ACC112 (cell line): ENCODE measurements at regions not wholly inside any gene's neighbourhood (a gene's known extent, or its start where the extent isn't known, plus 50 kb on each side); places are given as distances from the start of the nearest gene placed in this dataset.

Experiments used
- H2AFZ ChIP-seq: fragments of 200-600 bp; sonication (generic); one replicate; pipeline ENCODE4 v1.6.0; 2017; ENCODE audit warnings: antibody characterized with exemption, low read length; ENCODE audit not compliant: unreplicated experiment
- H3K27ac ChIP-seq: fragments of 200-600 bp; sonication (generic); 2 replicates; pipeline ENCODE4 v1.5.1; 2014; ENCODE audit warnings: low read depth, mild to moderate bottlenecking, antibody characterized with exemption, low read length, moderate library complexity
- H3K27me3 ChIP-seq: fragments of 200-600 bp; sonication (generic); 2 replicates; pipeline ENCODE4 v1.6.1; 2014; ENCODE audit warnings: mild to moderate bottlenecking, antibody characterized with exemption, low read length, moderate library complexity, mixed read lengths; ENCODE audit not compliant: insufficient read depth
- H3K36me3 ChIP-seq: fragments of 200-600 bp; sonication (generic); 2 replicates; pipeline ENCODE4 v1.6.1; 2016; ENCODE audit warnings: mild to moderate bottlenecking, antibody characterized with exemption, low read length, moderate library complexity, mixed read lengths; ENCODE audit not compliant: insufficient read depth
- H3K4me1 ChIP-seq: fragments of 200-600 bp; sonication (generic); one replicate; pipeline ENCODE4 v1.6.1; 2016; ENCODE audit warnings: low read length, mixed read lengths; ENCODE audit not compliant: insufficient read depth, unreplicated experiment, control insufficient read depth
- H3K4me3 ChIP-seq: fragments of 200-600 bp; sonication (generic); 2 replicates; pipeline ENCODE4 v1.5.1; 2014; ENCODE audit warnings: mild to moderate bottlenecking, low read depth, low read length
- H3K79me2 ChIP-seq: fragments of 200-600 bp; sonication (generic); one replicate; pipeline ENCODE4 v1.6.0; 2016; ENCODE audit warnings: low read length; ENCODE audit not compliant: control insufficient read depth, unreplicated experiment, insufficient read depth

DNA sequence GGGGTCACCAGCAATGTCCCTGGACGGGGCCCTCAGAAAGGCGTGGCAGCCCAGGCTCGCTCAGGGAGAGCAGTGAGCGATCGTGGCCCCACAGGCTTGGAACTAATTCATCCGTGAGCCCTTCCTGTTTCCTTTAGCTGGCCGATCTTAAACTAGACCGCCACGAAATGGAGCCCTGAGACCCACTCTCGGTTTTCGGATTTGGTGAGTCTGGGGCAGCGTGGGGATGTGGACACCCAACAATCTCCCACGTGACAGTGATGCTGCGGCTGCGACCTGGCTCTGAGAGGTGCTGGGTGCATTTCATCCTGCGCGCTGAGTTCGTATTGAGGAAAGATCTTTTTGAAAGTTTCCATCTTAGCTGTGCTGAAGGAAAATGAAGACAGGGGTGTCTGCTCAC, 501.3 kb upstream of the B3GAT1 start:
- Histone ChIP-seq H2AFZ (no peak overlapping the region), H3K4me1 (no peaks in the 10 kb centered on the region), H3K27ac (no peak overlapping the region), H3K4me3 (no peak overlapping the region), H3K36me3 (no peaks in the 10 kb centered on the region), H3K27me3 (no peaks in the 10 kb centered on the region), H3K79me2 (no peaks in the 10 kb centered on the region)

DNA sequence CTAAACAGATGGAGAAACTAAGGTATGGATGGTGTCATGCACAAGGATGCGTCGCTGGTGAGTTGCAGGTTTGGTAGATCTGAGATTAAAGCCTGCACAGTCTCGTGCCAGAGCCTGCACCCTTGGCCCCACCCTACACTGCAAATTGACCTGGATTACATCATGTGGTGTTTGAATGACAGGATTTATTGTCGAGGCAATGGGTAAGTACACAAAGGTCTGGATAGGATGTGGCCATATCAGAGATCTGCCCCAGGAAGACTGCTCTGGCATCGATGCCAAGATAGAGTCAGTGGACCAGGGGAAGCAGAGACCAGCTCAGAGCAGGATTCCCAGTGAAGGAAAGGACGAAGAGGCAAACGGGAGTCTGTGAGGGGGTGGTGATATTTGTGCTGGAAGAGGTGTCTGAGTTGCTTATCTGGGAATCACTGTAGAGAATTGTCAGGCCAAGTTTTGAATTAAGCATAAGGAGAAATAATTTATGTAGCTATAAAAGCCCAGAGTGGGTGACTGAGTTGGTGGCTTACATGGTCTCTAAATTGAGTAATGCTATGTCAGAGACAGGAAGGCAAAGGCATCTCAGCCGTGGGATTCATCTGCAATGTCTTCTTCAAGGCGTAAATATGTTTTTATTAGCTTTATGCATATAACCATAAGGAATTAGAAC, 499.6 kb upstream of the B3GAT1 start:
- H3K4me1 ChIP-seq = no peaks in the 10 kb centered on the region
- no peaks in the 10 kb centered on the region for H3K36me3 ChIP-seq
- H3K27ac ChIP-seq = no peak overlapping the region
- H3K79me2 ChIP-seq = no peaks in the 10 kb centered on the region
- no peak overlapping the region for H2AFZ ChIP-seq
- H3K27me3 ChIP-seq = no peaks in the 10 kb centered on the region
- no peak overlapping the region for H3K4me3 ChIP-seq

DNA sequence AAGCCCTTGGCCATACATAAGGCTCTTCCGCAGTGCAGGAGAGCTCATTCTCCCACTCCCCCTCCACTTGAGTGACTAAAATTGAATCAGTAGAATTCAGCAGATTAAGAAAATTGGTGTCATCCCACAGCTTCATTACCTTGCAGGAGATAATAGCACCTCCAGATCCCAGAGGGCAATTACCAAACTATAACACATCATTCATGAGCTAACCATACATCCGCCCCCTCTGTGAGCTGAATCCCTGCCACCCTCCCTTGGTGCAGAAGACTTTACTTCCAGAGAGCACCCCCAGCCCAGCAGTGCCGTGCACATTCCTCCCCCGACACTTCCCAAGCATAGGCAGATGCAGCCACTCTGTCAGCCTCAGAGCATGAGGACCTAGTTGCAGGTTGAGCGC, 496.5 kb upstream of the B3GAT1 start:
- Histone ChIP-seq H3K79me2 (no peaks in the 10 kb centered on the region), H2AFZ (no peak overlapping the region), H3K36me3 (no peaks in the 10 kb centered on the region), H3K4me3 (no peak overlapping the region), H3K27me3 (no peaks in the 10 kb centered on the region), H3K27ac (no peak overlapping the region), H3K4me1 (no peaks in the 10 kb centered on the region)

DNA sequence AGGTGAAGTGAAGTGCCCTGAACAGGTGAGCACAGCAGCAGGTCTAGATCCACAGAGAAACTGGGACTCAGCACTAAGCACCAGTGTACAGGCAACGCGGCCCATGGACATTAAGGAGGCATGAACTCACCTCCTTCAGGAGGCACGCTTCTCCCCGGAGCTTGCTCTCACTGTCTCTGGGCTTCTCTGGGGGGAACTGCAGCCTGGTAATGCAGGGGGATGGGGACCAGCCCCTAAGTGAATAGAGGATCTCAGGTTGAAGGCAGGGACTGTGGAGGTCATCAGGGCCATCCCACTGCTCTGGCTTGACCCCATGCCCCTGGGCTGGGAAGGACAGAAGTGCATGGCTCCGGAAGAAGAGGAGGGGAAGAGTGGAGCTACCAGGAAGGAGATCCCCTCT, 495.6 kb upstream of the B3GAT1 start:
- Histone ChIP-seq H2AFZ (no peak overlapping the region), H3K36me3 (no peaks in the 10 kb centered on the region), H3K27ac (no peak overlapping the region), H3K27me3 (no peaks in the 10 kb centered on the region), H3K79me2 (no peaks in the 10 kb centered on the region), H3K4me3 (no peak overlapping the region), H3K4me1 (no peaks in the 10 kb centered on the region)

DNA sequence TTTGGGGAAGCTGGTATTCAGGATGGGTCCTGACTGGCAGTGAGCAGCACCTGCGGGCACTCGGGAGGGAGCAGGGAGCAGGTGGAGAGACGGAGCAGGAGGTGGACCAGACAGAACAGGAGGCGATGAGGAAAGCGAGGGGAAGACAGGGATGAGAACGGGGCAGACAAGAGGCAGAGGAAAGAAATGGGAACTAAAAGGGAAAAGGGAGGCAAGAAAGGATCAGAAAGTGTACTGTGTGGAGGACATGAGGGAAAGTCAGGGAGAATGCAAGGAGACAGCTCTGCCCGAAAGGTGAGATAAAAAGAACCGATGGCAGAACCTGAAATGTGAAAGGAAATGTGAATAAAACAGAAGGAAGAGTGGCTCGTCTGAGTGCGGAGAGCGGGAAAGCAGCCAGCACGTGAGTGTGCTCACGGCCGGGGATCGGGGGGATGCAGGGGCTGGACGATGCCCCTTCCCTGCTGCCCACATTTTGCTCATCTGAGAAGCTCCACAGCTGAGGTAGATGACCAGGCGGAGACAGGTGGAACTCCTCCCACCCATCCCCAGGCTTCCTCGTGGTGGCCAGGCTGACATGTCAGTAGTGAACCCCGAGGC, 494.4 kb upstream of the B3GAT1 start:
- no peak overlapping the region for H3K4me3 ChIP-seq
- no peaks in the 10 kb centered on the region for H3K4me1 ChIP-seq
- no peaks in the 10 kb centered on the region for H3K27me3 ChIP-seq
- no peaks in the 10 kb centered on the region for H3K79me2 ChIP-seq
- H2AFZ ChIP-seq = no peak overlapping the region
- H3K27ac ChIP-seq = no peak overlapping the region
- no peaks in the 10 kb centered on the region for H3K36me3 ChIP-seq

DNA sequence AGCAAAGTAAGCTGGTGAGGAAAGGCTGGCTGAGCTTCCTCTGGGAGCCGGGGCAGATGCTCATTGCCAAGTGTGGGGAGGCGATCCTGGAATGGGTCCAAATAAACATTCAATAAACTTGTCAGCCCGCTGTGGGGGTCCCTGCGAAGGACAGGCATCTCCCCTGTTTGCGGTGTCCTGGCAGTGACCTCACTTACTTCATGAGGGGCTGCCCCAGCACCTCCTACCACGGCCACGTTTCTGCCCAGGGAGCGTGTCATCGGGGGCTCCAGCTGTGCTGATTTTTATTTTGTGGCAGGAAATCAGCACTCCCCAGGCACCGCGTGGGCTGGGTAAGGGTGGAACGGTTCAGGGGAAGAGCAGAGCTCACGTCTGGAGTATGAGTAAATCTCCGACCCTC, 493.9 kb upstream of the B3GAT1 start:
- no peaks in the 10 kb centered on the region for H3K4me1 ChIP-seq
- no peaks in the 10 kb centered on the region for H3K27me3 ChIP-seq
- no peak overlapping the region for H3K27ac ChIP-seq
- no peaks in the 10 kb centered on the region for H3K36me3 ChIP-seq
- no peak overlapping the region for H3K4me3 ChIP-seq
- H2AFZ ChIP-seq = no peak overlapping the region
- no peaks in the 10 kb centered on the region for H3K79me2 ChIP-seq

DNA sequence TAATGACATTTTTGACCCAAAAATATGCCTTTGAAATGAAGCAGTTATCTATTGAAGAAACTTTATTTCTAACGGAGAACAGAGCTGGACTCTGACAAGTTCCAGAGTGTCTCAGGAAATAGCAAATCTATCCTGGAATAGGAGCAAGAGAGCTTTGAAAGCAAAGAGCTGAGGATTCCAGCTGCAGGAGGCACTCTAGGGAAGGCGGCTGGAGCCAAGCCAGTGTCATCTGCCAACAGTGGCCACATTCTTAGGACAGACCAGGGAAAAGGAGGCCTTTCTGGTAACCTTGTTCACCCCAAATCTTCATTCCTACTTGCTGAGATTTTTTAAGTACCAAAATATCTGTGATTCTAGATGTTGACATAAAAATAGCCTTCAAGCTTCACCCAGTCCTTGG, 493.5 kb upstream of the B3GAT1 start:
- Histone ChIP-seq H3K4me1 (no peaks in the 10 kb centered on the region), H3K36me3 (no peaks in the 10 kb centered on the region), H3K27me3 (no peaks in the 10 kb centered on the region), H2AFZ (no peak overlapping the region), H3K27ac (no peak overlapping the region), H3K4me3 (no peak overlapping the region), H3K79me2 (no peaks in the 10 kb centered on the region)

DNA sequence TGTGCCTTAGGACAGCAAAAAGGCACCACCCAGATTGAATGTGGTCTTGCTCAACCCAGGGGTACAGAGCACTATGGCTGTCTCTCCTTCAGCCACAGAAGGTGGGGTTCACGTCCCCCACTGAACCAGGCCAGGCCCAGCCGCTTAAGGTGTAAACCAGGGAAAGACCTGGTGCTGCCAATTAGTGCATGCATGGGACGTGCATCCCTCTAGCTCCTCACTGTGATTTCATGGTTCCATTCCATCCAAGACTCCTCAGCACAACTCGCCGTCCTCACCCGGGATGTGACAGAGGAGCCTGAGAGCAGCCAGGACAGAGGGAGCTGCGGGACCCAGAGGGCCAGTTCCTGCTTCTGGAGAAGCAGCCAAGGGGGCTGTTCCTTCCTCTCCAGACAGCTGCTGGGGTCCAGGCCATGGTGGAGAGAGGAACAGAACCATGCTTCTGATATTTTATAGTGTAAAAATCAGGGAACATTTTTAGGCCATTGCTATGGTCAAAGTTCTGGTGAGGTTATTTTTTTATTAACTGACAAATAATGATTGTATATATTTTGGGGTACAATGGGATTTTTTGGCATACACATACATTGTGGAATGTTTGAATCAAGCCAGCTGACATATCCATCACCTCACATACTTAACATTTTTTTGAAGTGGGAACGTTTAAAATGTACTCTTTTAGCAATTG, 492.2 kb upstream of the B3GAT1 start:
- H2AFZ ChIP-seq = no peak overlapping the region
- no peak overlapping the region for H3K4me3 ChIP-seq
- H3K79me2 ChIP-seq = no peaks in the 10 kb centered on the region
- H3K27me3 ChIP-seq = no peaks in the 10 kb centered on the region
- H3K27ac ChIP-seq = no peak overlapping the region
- H3K4me1 ChIP-seq = no peaks in the 10 kb centered on the region
- H3K36me3 ChIP-seq = no peaks in the 10 kb centered on the region

DNA sequence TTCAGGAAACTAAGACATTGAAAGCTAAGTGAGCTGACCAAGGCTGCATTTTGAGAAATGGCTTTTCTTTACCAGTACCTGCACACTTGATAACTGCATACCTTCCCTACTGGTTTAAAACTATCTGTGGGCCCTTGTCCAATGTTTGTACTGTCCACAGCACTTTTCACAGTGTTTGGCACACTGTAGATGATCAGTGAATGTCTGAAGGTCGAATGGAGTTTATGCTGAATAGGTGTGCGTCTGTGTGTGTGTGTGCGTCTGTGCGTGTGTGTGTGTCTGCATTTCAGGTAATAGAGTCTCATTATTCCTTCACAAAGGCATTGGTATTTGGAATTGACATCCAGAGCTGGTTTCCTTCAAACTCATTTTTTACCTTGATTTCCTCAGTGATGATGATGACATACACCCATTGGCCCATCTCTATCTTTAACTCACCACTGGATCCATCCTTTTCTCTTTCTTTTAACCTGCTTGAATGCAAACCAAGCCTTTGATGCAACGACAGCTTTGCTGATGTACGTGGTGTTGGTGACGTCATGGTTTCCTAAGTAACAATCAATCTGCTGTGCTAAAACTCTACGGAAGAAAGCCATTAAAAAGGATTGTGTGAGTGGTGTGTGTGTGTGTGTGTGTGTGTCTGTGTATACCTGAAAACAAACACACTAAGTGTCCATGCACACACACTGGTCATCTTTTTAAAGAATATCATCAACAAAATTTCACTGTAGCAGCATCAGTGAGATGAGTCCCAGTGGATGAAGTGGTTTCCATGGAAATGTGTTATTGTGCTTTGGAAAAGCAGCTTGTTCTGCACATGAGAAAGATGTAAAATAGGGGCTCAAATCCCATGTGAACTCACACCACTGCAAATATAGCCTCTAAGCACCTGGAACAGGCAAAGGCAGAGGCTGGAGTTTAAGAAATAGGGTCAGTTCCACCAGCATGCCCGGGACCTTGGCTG, 490.2 kb upstream of the B3GAT1 start:
- no peak overlapping the region for H3K4me3 ChIP-seq
- no peak overlapping the region for H3K27ac ChIP-seq
- no peaks in the 10 kb centered on the region for H3K27me3 ChIP-seq
- no peaks in the 10 kb centered on the region for H3K79me2 ChIP-seq
- no peaks in the 10 kb centered on the region for H3K36me3 ChIP-seq
- no peaks in the 10 kb centered on the region for H3K4me1 ChIP-seq
- no peak overlapping the region for H2AFZ ChIP-seq

DNA sequence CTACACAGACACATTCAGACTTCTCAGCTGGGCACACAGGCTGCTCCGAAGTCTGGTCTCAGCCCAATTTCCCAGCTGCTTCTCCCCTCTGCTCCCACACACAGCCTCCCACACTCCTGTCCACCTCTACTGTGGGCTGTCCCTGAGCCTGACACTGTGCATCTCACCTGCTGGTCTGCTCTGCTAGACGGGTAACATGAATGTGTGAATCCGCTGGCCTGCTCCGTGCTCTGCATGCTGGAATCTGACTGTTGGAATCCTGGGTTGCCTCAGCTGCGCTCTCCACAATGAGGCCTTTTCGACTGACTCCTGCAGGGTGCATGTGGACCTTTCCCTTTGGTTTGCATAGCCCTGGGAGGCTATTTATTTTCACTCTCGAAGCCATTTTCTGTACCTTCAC, 489.5 kb upstream of the B3GAT1 start:
- no peak overlapping the region for H2AFZ ChIP-seq
- H3K36me3 ChIP-seq = no peaks in the 10 kb centered on the region
- no peaks in the 10 kb centered on the region for H3K79me2 ChIP-seq

More for the DNA sequence above, 489.5 kb upstream of the B3GAT1 start:
- Histone ChIP-seq H3K4me3 (no peak overlapping the region), H3K4me1 (no peaks in the 10 kb centered on the region), H3K27ac (no peak overlapping the region), H3K27me3 (no peaks in the 10 kb centered on the region)
